OCI-LY7 (cell line): ENCODE measurements at regions not wholly inside any gene's neighbourhood (a gene's known extent, or its start where the extent isn't known, plus 50 kb on each side); places are given as distances from the start of the nearest gene placed in this dataset.

Experiments used
- CTCF ChIP-seq: fragments of 200-600 bp; sonication (generic); conservative IDR thresholded peaks from 2 replicates; pipeline ENCODE4 v1.5.1; 2014; ENCODE audit warnings: mild to moderate bottlenecking, antibody characterized with exemption, low read length, moderate library complexity, mixed read lengths
- EZH2phosphoT487 ChIP-seq: fragments of 200-600 bp; sonication (generic); IDR thresholded peaks from 2 replicates; pipeline ENCODE4 v1.6.1; 2018; ENCODE audit warnings: low read depth, borderline replicate concordance, mild to moderate bottlenecking, mixed run types, antibody characterized with exemption, low read length, moderate library complexity, mixed read lengths

GRCh38 chr16:85384833-85385462, 228.2 kb upstream of the GSE1 start:
- TF ChIP-seq EZH2phosphoT487 (no peak), CTCF (no peak)
